Naive thymus-derived CD4-positive, alpha-beta T cell (primary cell): ENCODE measurements at regions not wholly inside any gene's neighbourhood (a gene's known extent, or its start where the extent isn't known, plus 50 kb on each side); places are given as distances from the start of the nearest gene placed in this dataset.

Experiments
- ATAC-seq: fragments of 150-1000 bp; cut with Tn5 transposase; 2 replicates; pipeline ENCODE4 v1.10.0; 2021; ENCODE audit warnings: mild to moderate bottlenecking, moderate library complexity
- CTCF ChIA-PET: fragments of 350-600 bp; sonication (Branson Sonifier 250); formaldehyde crosslinking; loops from one replicate; lab custom pipeline; 2021; ENCODE audit warnings: antibody characterized with exemption; lab: Charles Lee
- POLR2A ChIA-PET: fragments of 350-600 bp; sonication (Branson Sonifier 250); formaldehyde crosslinking; loops from one replicate; lab custom pipeline; 2021; ENCODE audit warnings: antibody characterized with exemption, inconsistent platforms; lab: Charles Lee
- DNase-seq, 9 donors: peaks; one replicate each; pipeline versions ENCODE4 v3.0.0 to v3.0.0-alpha.2; 2020 to 2022; ENCODE audit warnings: mixed read lengths in 1 of 9
- H3K27ac ChIP-seq: one replicate; pipeline ENCODE4 v1.7.0; 2013; ENCODE audit warnings: mild to moderate bottlenecking, low read depth, low read length, moderate library complexity
- H3K27me3 ChIP-seq, 2 donors: one replicate each; pipeline ENCODE4 v1.7.0; 2013; ENCODE audit warnings: low read length in 2 of 2, mild to moderate bottlenecking in 2 of 2, moderate library complexity in 2 of 2; ENCODE audit not compliant: control insufficient read depth in 2 of 2, insufficient read depth in 2 of 2
- H3K36me3 ChIP-seq, 3 experiments: 1 replicate in 2 of 3; 2 replicates in 1 of 3; pipeline ENCODE4 v1.7.0; 2013; ENCODE audit warnings: low read length in 3 of 3, mild to moderate bottlenecking in 3 of 3, moderate library complexity in 1 of 3; ENCODE audit not compliant: insufficient read depth in 3 of 3, control insufficient read depth in 2 of 3
- H3K4me1 ChIP-seq, 2 donors: one replicate each; pipeline ENCODE4 v1.7.0; 2013; ENCODE audit warnings: low read length in 2 of 2, mild to moderate bottlenecking in 2 of 2, moderate library complexity in 1 of 2; ENCODE audit not compliant: control insufficient read depth in 2 of 2, insufficient read depth in 2 of 2
- H3K4me3 ChIP-seq: 2 replicates; pipeline ENCODE4 v1.7.0; 2013; ENCODE audit warnings: mild to moderate bottlenecking, low read length
- H3K9me3 ChIP-seq, 3 experiments: 1 replicate in 2 of 3; 2 replicates in 1 of 3; pipeline ENCODE4 v1.7.0; 2013; ENCODE audit warnings: low read length in 3 of 3; ENCODE audit not compliant: control insufficient read depth in 2 of 3
- H3K27ac Mint-ChIP-seq, 9 donors: one replicate each; pipeline ENCODE4 v1.8.0; 2020 to 2022; ENCODE audit warnings: mixed read lengths in 9 of 9, mild to moderate bottlenecking in 8 of 9, moderate library complexity in 5 of 9, inconsistent platforms in 2 of 9
- H3K27me3 Mint-ChIP-seq, 5 donors: one replicate each; pipeline ENCODE4 v1.8.0; 2021 to 2022; ENCODE audit warnings: mixed read lengths in 5 of 5, mild to moderate bottlenecking in 1 of 5
- H3K36me3 Mint-ChIP-seq, 5 donors: one replicate each; pipeline ENCODE4 v1.8.0; 2020 to 2022; ENCODE audit warnings: mixed read lengths in 5 of 5, mild to moderate bottlenecking in 3 of 5, inconsistent platforms in 1 of 5
- H3K4me1 Mint-ChIP-seq, 7 donors: one replicate each; pipeline ENCODE4 v1.8.0; 2020 to 2022; ENCODE audit warnings: mixed read lengths in 7 of 7, mild to moderate bottlenecking in 3 of 7, inconsistent platforms in 1 of 7
- H3K4me3 Mint-ChIP-seq, 10 donors: one replicate each; pipeline ENCODE4 v1.8.0; 2020 to 2022; ENCODE audit warnings: mild to moderate bottlenecking in 10 of 10, mixed read lengths in 10 of 10, moderate library complexity in 6 of 10, inconsistent platforms in 2 of 10
- H3K9me3 Mint-ChIP-seq, 11 donors: one replicate each; pipeline ENCODE4 v1.8.0; 2020 to 2022; ENCODE audit warnings: mixed read lengths in 11 of 11, mild to moderate bottlenecking in 4 of 11, inconsistent platforms in 1 of 11, moderate library complexity in 1 of 11
- intact Hi-C, 2 donors: fragments of 100-400 bp; cut with micrococcal nuclease; formaldehyde crosslinking; loops; one replicate each; pipeline ENCODE4 v1.15.1; 2023

GRCh38 chr11:109130910-109131309 is 291.1 kb upstream of the C11orf87 start:
- no peak overlapping the region for H3K4me3 Mint-ChIP-seq
- CTCF ChIA-PET = no interaction called here
- no peaks in the 10 kb centered on the region for H3K4me1 ChIP-seq
- H3K9me3 ChIP-seq = no peaks in the 10 kb centered on the region
- ATAC-seq (no peak), DNase-seq (no peak)
- intact Hi-C loops = no loop called here
- POLR2A ChIA-PET = no interaction called here
- H3K27ac ChIP-seq = no peak overlapping the region
- H3K36me3 Mint-ChIP-seq = no peaks in the 10 kb centered on the region
- no peaks in the 10 kb centered on the region for H3K27me3 ChIP-seq
- no peaks in the 10 kb centered on the region for H3K36me3 ChIP-seq
- peaks cover 0 to 5% (median 0%) of the 10 kb centered on the region in 11 donors for H3K9me3 Mint-ChIP-seq
- no peak overlapping the region for H3K27ac Mint-ChIP-seq
- H3K4me3 ChIP-seq = no peak overlapping the region
- no peaks in the 10 kb centered on the region for H3K4me1 Mint-ChIP-seq
- H3K27me3 Mint-ChIP-seq = peaks cover 0 to 13% (median 5%) of the 10 kb centered on the region in 5 donors

DNA sequence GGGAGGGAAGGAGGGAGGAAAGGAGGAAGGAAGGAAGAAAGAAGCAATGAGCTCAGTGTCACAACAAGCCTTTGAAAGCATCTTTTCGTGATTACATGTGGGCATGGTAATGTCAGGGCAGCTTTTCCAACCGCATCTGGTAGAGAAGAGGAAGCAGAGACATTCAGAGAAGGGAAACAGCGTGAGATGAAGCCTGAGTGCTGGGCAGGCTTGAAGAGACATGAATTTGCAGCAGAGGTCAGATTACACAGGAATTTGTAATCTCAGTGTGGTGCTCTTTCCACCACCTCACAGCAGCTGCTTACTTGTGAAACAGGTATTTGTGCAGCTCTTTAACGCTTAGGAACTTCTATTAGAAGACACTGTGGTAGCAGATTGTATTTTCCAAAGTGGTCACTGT is 289.5 kb upstream of the C11orf87 start:
- no peak for DNase-seq

DNA sequence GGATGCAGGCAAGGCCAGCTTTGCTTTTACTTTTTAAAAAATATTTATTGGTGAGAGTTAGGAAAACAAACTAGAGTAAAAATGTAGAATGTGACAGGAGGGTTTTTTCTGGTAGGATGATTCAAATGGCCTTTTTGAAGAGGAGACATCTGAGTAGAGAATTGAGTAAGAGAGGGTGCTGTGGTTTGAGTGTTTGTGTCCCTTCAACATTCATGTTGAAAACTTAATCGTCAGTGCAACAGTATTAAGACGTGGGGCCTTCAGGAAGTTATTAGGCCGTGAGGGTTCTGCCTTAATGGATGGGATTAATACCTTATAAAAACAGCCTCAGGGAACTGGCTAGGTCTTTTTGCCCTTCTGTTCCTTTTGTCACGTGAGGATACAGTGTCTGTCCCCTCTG is 288.8 kb upstream of the C11orf87 start:
- Histone ChIP-seq H3K27me3 (no peaks in the 10 kb centered on the region), H3K27ac (no peak overlapping the region), H3K4me1 (no peaks in the 10 kb centered on the region), H3K4me3 (no peak overlapping the region), H3K36me3 (no peaks in the 10 kb centered on the region), H3K9me3 (no peaks in the 10 kb centered on the region)
- Mint-ChIP-seq H3K36me3 (no peaks in the 10 kb centered on the region), H3K4me1 (no peaks in the 10 kb centered on the region), H3K4me3 (no peak overlapping the region), H3K9me3 (peaks cover 0 to 8% (median 0%) of the 10 kb centered on the region in 11 donors), H3K27me3 (peaks cover 0 to 9% (median 5%) of the 10 kb centered on the region in 5 donors), H3K27ac (no peak overlapping the region)
- no peak for ATAC-seq
- POLR2A ChIA-PET = no interaction called here
- intact Hi-C loops = no loop called here
- DNase-seq = no peak
- CTCF ChIA-PET = no interaction called here

More for the DNA sequence above, 289.5 kb upstream of the C11orf87 start:
- H3K36me3 ChIP-seq = no peaks in the 10 kb centered on the region
- no peaks in the 10 kb centered on the region for H3K27me3 ChIP-seq
- Mint-ChIP-seq H3K4me1 (no peaks in the 10 kb centered on the region), H3K27ac (no peak overlapping the region), H3K36me3 (no peaks in the 10 kb centered on the region), H3K9me3 (peaks cover 0 to 8% (median 0%) of the 10 kb centered on the region in 11 donors), H3K4me3 (no peak overlapping the region), H3K27me3 (peaks cover 0 to 13% (median 5%) of the 10 kb centered on the region in 5 donors)
- no peaks in the 10 kb centered on the region for H3K9me3 ChIP-seq
- no peak overlapping the region for H3K27ac ChIP-seq
- POLR2A ChIA-PET = no interaction called here
- no peak overlapping the region for H3K4me3 ChIP-seq
- ATAC-seq = no peak
- intact Hi-C loops = no loop called here
- CTCF ChIA-PET = no interaction called here
- H3K4me1 ChIP-seq = no peaks in the 10 kb centered on the region

DNA sequence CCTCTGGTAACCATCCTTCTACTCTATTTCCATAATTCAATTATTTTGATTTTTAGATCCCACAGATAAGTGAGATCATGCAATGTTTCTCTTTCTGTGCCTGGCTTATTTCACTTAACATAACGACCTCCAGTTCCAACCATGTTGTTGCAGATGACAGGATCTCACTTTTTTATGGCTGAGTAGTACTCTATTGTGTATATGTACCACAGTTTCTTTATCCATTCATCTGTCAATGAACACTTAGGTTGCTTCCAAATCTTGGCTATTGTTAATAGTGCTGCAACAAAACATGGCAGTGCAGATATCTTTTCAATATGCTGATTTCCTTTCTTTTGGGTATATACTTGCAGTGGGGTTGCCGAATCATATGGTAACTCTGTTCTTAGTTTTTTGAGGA is 286.4 kb upstream of the C11orf87 start:
- Histone ChIP-seq H3K36me3 (no peaks in the 10 kb centered on the region), H3K4me1 (no peaks in the 10 kb centered on the region), H3K4me3 (no peak overlapping the region), H3K9me3 (no peaks in the 10 kb centered on the region), H3K27ac (no peak overlapping the region), H3K27me3 (no peaks in the 10 kb centered on the region)
- H3K27me3 Mint-ChIP-seq = peaks cover 0 to 7% (median 0%) of the 10 kb centered on the region in 5 donors
- POLR2A ChIA-PET = no interaction called here
- peaks cover 0 to 8% (median 0%) of the 10 kb centered on the region in 11 donors for H3K9me3 Mint-ChIP-seq
- intact Hi-C loops = no loop called here
- no peak overlapping the region for H3K4me3 Mint-ChIP-seq
- H3K4me1 Mint-ChIP-seq = no peaks in the 10 kb centered on the region
- ATAC-seq (no peak), DNase-seq (no peak)
- CTCF ChIA-PET = no interaction called here
- H3K27ac Mint-ChIP-seq = no peak overlapping the region
- no peaks in the 10 kb centered on the region for H3K36me3 Mint-ChIP-seq

- no peak overlapping the region for H3K4me3 ChIP-seq
- H3K9me3 ChIP-seq = no peaks in the 10 kb centered on the region
- ChIA-PET POLR2A (no interaction called here), CTCF (no interaction called here)
- H3K27ac Mint-ChIP-seq = no peak overlapping the region
- peaks cover 0 to 8% (median 0%) of the 10 kb centered on the region in 11 donors for H3K9me3 Mint-ChIP-seq
- H3K4me1 ChIP-seq = no peaks in the 10 kb centered on the region
- ATAC-seq = no peak
- intact Hi-C loops = no loop called here
- H3K36me3 Mint-ChIP-seq = no peaks in the 10 kb centered on the region
- peaks cover 0 to 10% (median 4%) of the 10 kb centered on the region in 5 donors for H3K27me3 Mint-ChIP-seq
- no peaks in the 10 kb centered on the region for H3K36me3 ChIP-seq
- H3K27ac ChIP-seq = no peak overlapping the region
- H3K4me1 Mint-ChIP-seq = no peaks in the 10 kb centered on the region
- no peak for DNase-seq
- no peak overlapping the region for H3K4me3 Mint-ChIP-seq
- no peaks in the 10 kb centered on the region for H3K27me3 ChIP-seq
Observed at GRCh38 chr11:109138196-109138595, 283.8 kb upstream of the C11orf87 start.

- ChIA-PET POLR2A (interaction anchor here (0.6 kb wide), 1 partner anchor 462 kb away, joined by 3 read pairs; no protein-coding TSS in a partner anchor), CTCF (no interaction called here)
- Histone ChIP-seq H3K27me3 (no peaks in the 10 kb centered on the region), H3K9me3 (no peaks in the 10 kb centered on the region), H3K4me3 (no peak overlapping the region), H3K36me3 (no peaks in the 10 kb centered on the region), H3K4me1 (no peaks in the 10 kb centered on the region), H3K27ac (no peak overlapping the region)
- Mint-ChIP-seq H3K4me1 (no peaks in the 10 kb centered on the region), H3K4me3 (no peak overlapping the region), H3K9me3 (peaks cover 0 to 14% (median 2%) of the 10 kb centered on the region in 11 donors), H3K27ac (no peak overlapping the region), H3K27me3 (peaks cover 0 to 10% (median 4%) of the 10 kb centered on the region in 5 donors), H3K36me3 (no peaks in the 10 kb centered on the region)
- intact Hi-C loops = no loop called here
- ATAC-seq = no peak
- DNase-seq = no peak
Observed at GRCh38 chr11:109140426-109140825, 281.6 kb upstream of the C11orf87 start.

- intact Hi-C loops = no loop called here
- Mint-ChIP-seq H3K9me3 (peaks cover 0 to 9% (median 1%) of the 10 kb centered on the region in 11 donors), H3K4me1 (no peaks in the 10 kb centered on the region), H3K27me3 (peaks cover 0 to 10% (median 5%) of the 10 kb centered on the region in 5 donors), H3K27ac (no peak overlapping the region), H3K36me3 (no peaks in the 10 kb centered on the region), H3K4me3 (no peak overlapping the region)
- Histone ChIP-seq H3K4me1 (no peaks in the 10 kb centered on the region), H3K27me3 (no peaks in the 10 kb centered on the region), H3K36me3 (no peaks in the 10 kb centered on the region), H3K9me3 (no peaks in the 10 kb centered on the region), H3K4me3 (no peak overlapping the region), H3K27ac (no peak overlapping the region)
- ChIA-PET CTCF (no interaction called here), POLR2A (interaction anchor here (0.6 kb wide), 1 partner anchor 462 kb away, joined by 3 read pairs; no protein-coding TSS in a partner anchor)
- ATAC-seq = no peak
- no peak for DNase-seq
Observed at GRCh38 chr11:109140857-109141515, 281.0 kb upstream of the C11orf87 start.
